Psoas muscle (tissue), 7 donors: ENCODE measurements at regions not wholly inside any gene's neighbourhood (a gene's known extent, or its start where the extent isn't known, plus 50 kb on each side); places are given as distances from the start of the nearest gene placed in this dataset.

Experiments used
- ATAC-seq, 4 donors: fragments of 200-7000 bp; cut with Tn5 transposase; one replicate each; pipeline ENCODE4 v1.9.1; 2020; ENCODE audit warnings: moderate library complexity in 3 of 4, mild to moderate bottlenecking in 2 of 4
- DNase-seq, 2 donors: peaks; one replicate each; pipeline ENCODE4 v3.0.0-alpha.2; 2020
- H3K27ac ChIP-seq: fragments of 200-600 bp; one replicate; pipeline ENCODE4 v1.8.0; 2022
- H3K27me3 ChIP-seq, 3 donors: fragments of 200-600 bp in 1 of 3; one replicate each; pipeline versions ENCODE4 v1.6.1 to v1.8.0; 2013 to 2022; ENCODE audit warnings: low read length in 2 of 3, mild to moderate bottlenecking in 2 of 3, moderate library complexity in 1 of 3; ENCODE audit not compliant: insufficient read depth in 3 of 3
- H3K36me3 ChIP-seq, 2 donors: fragments of 200-600 bp in 1 of 2; one replicate each; pipeline versions ENCODE4 v1.6.1 to v1.8.0; 2013 to 2022; ENCODE audit warnings: low read depth in 1 of 2, mild to moderate bottlenecking in 1 of 2, moderate library complexity in 1 of 2; ENCODE audit not compliant: insufficient read depth in 1 of 2
- H3K4me1 ChIP-seq: fragments of 200-600 bp; one replicate; pipeline ENCODE4 v1.8.0; 2022
- H3K4me3 ChIP-seq: fragments of 200-600 bp; one replicate; pipeline ENCODE4 v1.8.0; 2022; ENCODE audit warnings: mild to moderate bottlenecking
- H3K9me3 ChIP-seq: fragments of 200-600 bp; one replicate; pipeline ENCODE4 v1.8.0; 2022
- WGBS, 3 donors: extraction: QIAGEN DNeasy Blood & Tissue Kit; methylation state at CpG; one replicate each; pipeline versions ENCODE4 v1.1.6 to v1.1.7; 2013; 5-methylcytosine and 5-hydroxymethylcytosine counted together
- intact Hi-C, 2 donors: fragments of 100-400 bp; cut with DNase I; formaldehyde crosslinking; loops; one replicate each; pipeline versions ENCODE4 v1.11.0 to v1.14.2; 2022
- TF ChIP-seq, protein P1 (sequence below): fragments of 200-600 bp; IDR thresholded peaks from one replicate; pipeline ENCODE4 v1.8.0; 2022; ENCODE audit warnings: antibody characterized with exemption
- donor health status: healthy with polysubstance abuse.
- donor health status: DM: no; HTN: no; CAD: no; lungs with moderate emphysema.
- donor health status: Bipolar disorder and iron deficiency.
- donor health status: healthy.
- donor health status: DM: yes; HTN: yes; CAD: no.
- donor health status: DM: no; HTN: no; CAD: no.
- donor health status: DM: yes; HTN: yes; CAD: no.

DNA sequence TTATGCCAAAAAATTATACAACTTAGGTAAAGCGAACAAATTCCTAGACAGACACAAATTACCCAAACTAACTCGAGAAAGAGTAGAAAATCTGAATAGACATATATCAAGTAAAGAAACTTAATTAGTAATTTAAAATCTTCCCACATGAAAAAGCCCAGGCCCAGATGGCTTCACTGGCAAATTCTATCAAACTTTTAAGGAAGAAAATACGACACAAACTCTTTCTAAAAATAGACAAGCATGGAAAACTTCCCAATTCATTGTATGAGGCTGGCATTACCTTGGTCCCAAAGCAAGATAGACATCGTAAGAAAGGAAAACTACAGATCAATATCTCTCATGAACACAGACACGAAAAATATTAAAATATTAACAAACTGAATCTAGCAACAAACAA is 135.3 kb downstream of the DRD1 start:
- DNase-seq: no peak
- TF ChIP-seq, protein P1, sequence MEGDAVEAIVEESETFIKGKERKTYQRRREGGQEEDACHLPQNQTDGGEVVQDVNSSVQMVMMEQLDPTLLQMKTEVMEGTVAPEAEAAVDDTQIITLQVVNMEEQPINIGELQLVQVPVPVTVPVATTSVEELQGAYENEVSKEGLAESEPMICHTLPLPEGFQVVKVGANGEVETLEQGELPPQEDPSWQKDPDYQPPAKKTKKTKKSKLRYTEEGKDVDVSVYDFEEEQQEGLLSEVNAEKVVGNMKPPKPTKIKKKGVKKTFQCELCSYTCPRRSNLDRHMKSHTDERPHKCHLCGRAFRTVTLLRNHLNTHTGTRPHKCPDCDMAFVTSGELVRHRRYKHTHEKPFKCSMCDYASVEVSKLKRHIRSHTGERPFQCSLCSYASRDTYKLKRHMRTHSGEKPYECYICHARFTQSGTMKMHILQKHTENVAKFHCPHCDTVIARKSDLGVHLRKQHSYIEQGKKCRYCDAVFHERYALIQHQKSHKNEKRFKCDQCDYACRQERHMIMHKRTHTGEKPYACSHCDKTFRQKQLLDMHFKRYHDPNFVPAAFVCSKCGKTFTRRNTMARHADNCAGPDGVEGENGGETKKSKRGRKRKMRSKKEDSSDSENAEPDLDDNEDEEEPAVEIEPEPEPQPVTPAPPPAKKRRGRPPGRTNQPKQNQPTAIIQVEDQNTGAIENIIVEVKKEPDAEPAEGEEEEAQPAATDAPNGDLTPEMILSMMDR: no peak
- no peaks in the 10 kb centered on the region for H3K4me1 ChIP-seq
- no peak overlapping the region for H3K4me3 ChIP-seq
- ATAC-seq: no peak
- H3K27ac ChIP-seq: no peak overlapping the region
- H3K36me3 ChIP-seq: no peaks in the 10 kb centered on the region
- no peaks in the 10 kb centered on the region for H3K9me3 ChIP-seq
- no peaks in the 10 kb centered on the region for H3K27me3 ChIP-seq
- intact Hi-C loops: no loop called here
- WGBS, 3 donors: 66 to 73% (median 70%) methylated on average over 5 of the region's 5 CpGs

DNA sequence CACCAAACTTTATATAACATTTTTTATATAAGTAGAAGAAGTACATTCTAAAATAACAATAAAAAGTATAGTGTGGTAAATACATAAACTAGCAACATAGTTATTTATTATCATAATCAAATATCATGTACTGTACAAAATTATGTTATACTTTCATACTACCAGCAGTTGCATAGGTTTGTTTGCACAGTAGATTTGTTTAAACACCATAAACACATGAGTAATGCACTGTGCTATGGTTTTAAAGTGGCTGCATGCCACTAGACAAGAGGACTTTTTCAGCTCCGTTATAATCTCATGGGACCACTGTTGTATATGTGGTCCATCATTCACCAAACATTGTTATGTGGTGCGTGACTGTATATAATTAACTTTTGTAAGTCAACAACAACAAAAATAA is 137.6 kb downstream of the DRD1 start:
- no peak for ATAC-seq
- Histone ChIP-seq H3K36me3 (no peaks in the 10 kb centered on the region), H3K9me3 (no peaks in the 10 kb centered on the region), H3K27ac (no peak overlapping the region), H3K4me3 (no peak overlapping the region), H3K27me3 (no peaks in the 10 kb centered on the region), H3K4me1 (no peaks in the 10 kb centered on the region)
- intact Hi-C loops: no loop called here
- no peak for DNase-seq
- TF ChIP-seq, protein P1: no peak
- 69 to 85% (median 85%) methylated on average over 2 of the region's 2 CpGs for WGBS, 3 donors

GRCh38 chr5:175305251-175305650 is 138.7 kb downstream of the DRD1 start:
- Histone ChIP-seq H3K4me1 (no peaks in the 10 kb centered on the region), H3K27ac (no peak overlapping the region), H3K36me3 (no peaks in the 10 kb centered on the region), H3K4me3 (no peak overlapping the region), H3K9me3 (no peaks in the 10 kb centered on the region), H3K27me3 (no peaks in the 10 kb centered on the region)
- TF ChIP-seq, protein P1: no peak
- ATAC-seq (no peak), DNase-seq (no peak)
- WGBS, 3 donors: 73 to 82% (median 80%) methylated on average over 5 of the region's 5 CpGs
- intact Hi-C loops: no loop called here

DNA sequence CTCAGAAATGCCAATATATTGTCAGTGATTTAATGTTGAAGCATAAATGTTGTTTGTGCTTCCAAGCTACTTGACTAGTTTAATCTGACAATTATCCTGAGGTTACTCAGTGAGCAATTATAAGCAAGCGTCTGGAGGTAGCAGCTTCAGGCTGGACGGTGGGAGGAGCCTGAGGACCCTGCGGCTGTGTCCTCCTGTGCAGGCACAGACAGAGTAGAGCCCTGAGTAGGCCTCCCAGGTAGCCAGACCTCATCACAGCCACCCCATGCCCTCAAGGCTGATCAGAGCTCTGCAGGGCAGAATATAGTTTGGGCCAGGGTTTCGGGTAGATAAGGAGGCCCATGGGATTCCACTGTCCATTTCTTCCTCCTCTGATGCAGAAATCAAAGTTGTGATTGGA is 153.6 kb downstream of the DRD1 start:
- intact Hi-C loops: no loop called here
- DNase-seq (no peak), ATAC-seq (no peak)
- Histone ChIP-seq H3K27ac (no peak overlapping the region), H3K4me1 (no peaks in the 10 kb centered on the region), H3K27me3 (peaks cover 0 to 2% (median 0%) of the 10 kb centered on the region in 3 donors), H3K4me3 (no peak overlapping the region), H3K36me3 (no peaks in the 10 kb centered on the region), H3K9me3 (no peaks in the 10 kb centered on the region)
- WGBS, 3 donors: 70 to 81% (median 74%) methylated on average over 4 of the region's 4 CpGs
- TF ChIP-seq, protein P1: no peak

- Histone ChIP-seq H3K27me3 (peaks cover 0 to 2% (median 0%) of the 10 kb centered on the region in 3 donors), H3K36me3 (no peaks in the 10 kb centered on the region), H3K4me1 (no peaks in the 10 kb centered on the region), H3K9me3 (no peaks in the 10 kb centered on the region), H3K4me3 (no peak overlapping the region), H3K27ac (no peak overlapping the region)
- 37 to 50% (median 39%) methylated on average over 9 of the region's 9 CpGs for WGBS, 3 donors
- intact Hi-C loops: no loop called here
- ATAC-seq: no peak
- DNase-seq: peak in 1 of 2 donors; percentile 23
- TF ChIP-seq, protein P1: no peak
Measured at GRCh38 chr5:175288048-175288621, 155.8 kb downstream of the DRD1 start.
